Prostate gland (tissue), 2 donors: ENCODE measurements at regions not wholly inside any gene's neighbourhood (a gene's known extent, or its start where the extent isn't known, plus 50 kb on each side); places are given as distances from the start of the nearest gene placed in this dataset.

Experiments used
- POLR2A ChIP-seq: fragments of 450-650 bp; IDR thresholded peaks from one replicate; pipeline ENCODE4 v1.6.1; 2016; ENCODE audit warnings: antibody characterized with exemption, mild to moderate bottlenecking
- POLR2AphosphoS5 ChIP-seq: sonication (generic); formaldehyde crosslinking; IDR thresholded peaks from one replicate; pipeline ENCODE4 v1.6.1; 2017; ENCODE audit warnings: antibody characterized with exemption
- TF ChIP-seq, protein P1 (sequence below), 4 experiments: fragments of 200-600 bp in 2 of 4; fragments of 450-650 bp in 2 of 4; sonication (generic) in 2 of 4; IDR thresholded peaks; 1 replicate in 3 of 4; 2 replicates in 1 of 4; pipeline ENCODE4 v1.5.1; 2016 to 2019; ENCODE audit warnings: antibody characterized with exemption in 4 of 4, mild to moderate bottlenecking in 2 of 4, moderate library complexity in 2 of 4

DNA sequence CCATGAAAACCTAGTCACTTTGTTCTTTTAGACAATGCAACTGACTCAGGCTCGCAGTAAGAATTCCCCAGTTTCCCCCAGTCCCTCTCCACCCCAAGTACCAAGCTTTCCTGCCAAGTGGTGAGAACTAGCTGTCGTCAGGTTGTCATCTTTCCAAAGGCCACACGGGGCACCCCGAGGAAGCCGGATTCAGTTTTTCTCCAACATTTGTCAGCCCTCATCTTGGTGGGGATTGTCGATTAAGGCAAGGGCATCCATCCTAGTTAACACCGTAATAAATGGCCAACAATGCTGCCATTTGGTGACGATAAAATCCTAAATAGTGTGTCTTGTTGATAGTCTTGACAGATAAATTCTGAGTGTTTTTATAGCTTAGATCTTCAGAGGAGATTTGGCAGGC, 55.9 kb upstream of the PROX1 start:
- no peak for TF ChIP-seq POLR2AphosphoS5
- no peak for TF ChIP-seq POLR2A
- TF ChIP-seq, protein P1, sequence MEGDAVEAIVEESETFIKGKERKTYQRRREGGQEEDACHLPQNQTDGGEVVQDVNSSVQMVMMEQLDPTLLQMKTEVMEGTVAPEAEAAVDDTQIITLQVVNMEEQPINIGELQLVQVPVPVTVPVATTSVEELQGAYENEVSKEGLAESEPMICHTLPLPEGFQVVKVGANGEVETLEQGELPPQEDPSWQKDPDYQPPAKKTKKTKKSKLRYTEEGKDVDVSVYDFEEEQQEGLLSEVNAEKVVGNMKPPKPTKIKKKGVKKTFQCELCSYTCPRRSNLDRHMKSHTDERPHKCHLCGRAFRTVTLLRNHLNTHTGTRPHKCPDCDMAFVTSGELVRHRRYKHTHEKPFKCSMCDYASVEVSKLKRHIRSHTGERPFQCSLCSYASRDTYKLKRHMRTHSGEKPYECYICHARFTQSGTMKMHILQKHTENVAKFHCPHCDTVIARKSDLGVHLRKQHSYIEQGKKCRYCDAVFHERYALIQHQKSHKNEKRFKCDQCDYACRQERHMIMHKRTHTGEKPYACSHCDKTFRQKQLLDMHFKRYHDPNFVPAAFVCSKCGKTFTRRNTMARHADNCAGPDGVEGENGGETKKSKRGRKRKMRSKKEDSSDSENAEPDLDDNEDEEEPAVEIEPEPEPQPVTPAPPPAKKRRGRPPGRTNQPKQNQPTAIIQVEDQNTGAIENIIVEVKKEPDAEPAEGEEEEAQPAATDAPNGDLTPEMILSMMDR (IDR thresholded peaks at IDR 0.05), result no peak
